IMR-90 (cell line): ENCODE measurements at regions not wholly inside any gene's neighbourhood (a gene's known extent, or its start where the extent isn't known, plus 50 kb on each side); places are given as distances from the start of the nearest gene placed in this dataset.

Experiments
- ATAC-seq: fragments of 200-7000 bp; cut with Tn5 transposase; 2 replicates; pipeline ENCODE4 v1.9.1; 2020; ENCODE audit warnings: low read depth, mild to moderate bottlenecking, moderate library complexity
- BruUV-seq: library from RNA; stranded (reverse); fragments of 400-500 nt; replicated peaks from 2 replicates; lab custom pipeline; 2021; lab: Mats Ljungman, UMichigan
- CTCF ChIA-PET: fragments of 300-600 bp; formaldehyde crosslinking; extraction: SDS; loops from one replicate; lab custom pipeline; 2021; ENCODE audit warnings: antibody characterized with exemption; lab: Yijun Ruan, JAX
- POLR2A ChIA-PET: fragments of 300-600 bp; sonication (Branson Sonifier 250); formaldehyde crosslinking; loops from one replicate; lab custom pipeline; 2022; ENCODE audit warnings: antibody characterized with exemption; ENCODE audit not compliant: unreplicated experiment; lab: Charles Lee
- DNase-seq: peaks from one replicate; pipeline ENCODE4 v3.0.0; 2013
- H2AFZ ChIP-seq: replicated peaks from 2 replicates; pipeline ENCODE3; 2013; ENCODE audit warnings: low read length, mild to moderate bottlenecking; ENCODE audit not compliant: poor library complexity
- H2AK5ac ChIP-seq: 2 replicates; pipeline ENCODE4 v1.6.1; 2013; ENCODE audit warnings: low read depth, low read length, inconsistent platforms
- H2AK9ac ChIP-seq: replicated peaks from 2 replicates; pipeline ENCODE3; 2013; ENCODE audit warnings: mild to moderate bottlenecking, low read depth, low read length, moderate library complexity; ENCODE audit not compliant: poor library complexity
- H2BK120ac ChIP-seq: 2 replicates; pipeline ENCODE4 v1.6.1; 2013; ENCODE audit warnings: low read depth, low read length, inconsistent platforms
- H2BK15ac ChIP-seq: 3 replicates; pipeline ENCODE4 v1.6.1; 2013; ENCODE audit warnings: low read depth, low read length, inconsistent platforms
- H2BK20ac ChIP-seq: 2 replicates; pipeline ENCODE4 v1.6.1; 2013; ENCODE audit warnings: low read depth, mild to moderate bottlenecking, inconsistent platforms, low read length, moderate library complexity
- H2BK5ac ChIP-seq: 2 replicates; pipeline ENCODE4 v1.6.1; 2013; ENCODE audit warnings: mild to moderate bottlenecking, low read depth, low read length, inconsistent platforms; ENCODE audit not compliant: poor library complexity, severe bottlenecking
- H3K14ac ChIP-seq: replicated peaks from 2 replicates; pipeline ENCODE4 v1.6.1; 2013; ENCODE audit warnings: low read depth, low read length, inconsistent platforms
- H3K18ac ChIP-seq: 2 replicates; pipeline ENCODE4 v1.6.1; 2013; ENCODE audit warnings: low read depth, low read length, control low read depth
- H3K23ac ChIP-seq: 2 replicates; pipeline ENCODE4 v1.6.1; 2013; ENCODE audit warnings: low read depth, low read length, inconsistent platforms
- H3K27ac ChIP-seq: 2 replicates; pipeline ENCODE4 v1.5.1; 2013; ENCODE audit warnings: mild to moderate bottlenecking, control low read depth, low read length; ENCODE audit not compliant: insufficient read depth
- H3K27me3 ChIP-seq: 2 replicates; pipeline ENCODE4 v1.6.1; 2013; ENCODE audit warnings: low read length; ENCODE audit not compliant: control insufficient read depth, insufficient read depth
- H3K36me3 ChIP-seq: 2 replicates; pipeline ENCODE4 v1.6.1; 2013; ENCODE audit warnings: low read length, mixed read lengths; ENCODE audit not compliant: control insufficient read depth, insufficient read depth
- H3K4ac ChIP-seq: 2 replicates; pipeline ENCODE4 v1.6.1; 2013; ENCODE audit warnings: low read depth, low read length, inconsistent platforms
- H3K4me1 ChIP-seq: 2 replicates; pipeline ENCODE4 v1.6.1; 2013; ENCODE audit warnings: low read length, mixed read lengths; ENCODE audit not compliant: control insufficient read depth, insufficient read depth
- H3K4me2 ChIP-seq: 2 replicates; pipeline ENCODE4 v1.6.1; 2013; ENCODE audit warnings: low read depth, mild to moderate bottlenecking, control low read depth, low read length, moderate library complexity
- H3K4me3 ChIP-seq: 2 replicates; pipeline ENCODE4 v1.5.1; 2013; ENCODE audit warnings: low read depth, mild to moderate bottlenecking, control low read depth, low read length, moderate library complexity; ENCODE audit not compliant: insufficient read depth
- H3K56ac ChIP-seq: 2 replicates; pipeline ENCODE4 v1.6.1; 2013; ENCODE audit warnings: low read length, inconsistent platforms; ENCODE audit not compliant: insufficient read depth; ENCODE audit errors: extremely low read depth
- H3K79me1 ChIP-seq, 2 experiments: 2 replicates each; pipeline ENCODE4 v1.6.1; 2013; ENCODE audit warnings: low read length in 2 of 2, inconsistent platforms in 1 of 2, low read depth in 1 of 2
- H3K9ac ChIP-seq: 2 replicates; pipeline ENCODE4 v1.6.1; 2013; ENCODE audit warnings: low read depth, low read length, control low read depth
- H3K9me1 ChIP-seq: 2 replicates; pipeline ENCODE4 v1.6.1; 2013; ENCODE audit warnings: low read length, inconsistent platforms; ENCODE audit not compliant: insufficient read depth
- H3K9me3 ChIP-seq: 2 replicates; pipeline ENCODE4 v1.6.1; 2013; ENCODE audit warnings: low read length; ENCODE audit not compliant: control insufficient read depth, insufficient read depth
- H4K20me1 ChIP-seq: 2 replicates; pipeline ENCODE4 v1.6.1; 2013; ENCODE audit warnings: low read length, inconsistent platforms; ENCODE audit not compliant: insufficient read depth
- H4K5ac ChIP-seq: 2 replicates; pipeline ENCODE4 v1.6.1; 2013; ENCODE audit warnings: mild to moderate bottlenecking, low read depth, low read length, control low read depth
- H4K8ac ChIP-seq, 2 experiments: 2 replicates each; pipeline ENCODE4 v1.6.1; 2013; ENCODE audit warnings: low read depth in 2 of 2, low read length in 2 of 2, control low read depth in 1 of 2, inconsistent platforms in 1 of 2
- H4K91ac ChIP-seq: 2 replicates; pipeline ENCODE4 v1.6.1; 2013; ENCODE audit warnings: low read depth, low read length, inconsistent platforms; ENCODE audit not compliant: insufficient read depth
- BHLHE40 ChIP-seq: fragments of 150-350 bp; IDR thresholded peaks from 2 replicates; pipeline ENCODE4 v1.6.1; 2016; ENCODE audit warnings: mild to moderate bottlenecking, low read depth, low read length
- CEBPB ChIP-seq: IDR thresholded peaks from 2 replicates; pipeline ENCODE4 v1.6.1; 2012; ENCODE audit warnings: low read depth, low read length, improper control_type of control experiment
- CHD1 ChIP-seq: IDR thresholded peaks from 2 replicates; pipeline ENCODE4 v1.6.1; 2012; ENCODE audit warnings: low read depth, low read length, improper control_type of control experiment
- FOS ChIP-seq: fragments of 150-350 bp; IDR thresholded peaks from 2 replicates; pipeline ENCODE4 v1.6.1; 2016; ENCODE audit warnings: low read depth, low read length
- MAFK ChIP-seq: IDR thresholded peaks from 2 replicates; pipeline ENCODE4 v1.6.1; 2012; ENCODE audit warnings: low read depth, low read length, improper control_type of control experiment
- MAZ ChIP-seq: IDR thresholded peaks from 2 replicates; pipeline ENCODE4 v1.6.1; 2012; ENCODE audit warnings: low read depth, mild to moderate bottlenecking, low read length, improper control_type of control experiment, moderate library complexity, borderline replicate concordance
- MXI1 ChIP-seq: IDR thresholded peaks from 2 replicates; pipeline ENCODE4 v1.6.1; 2012; ENCODE audit warnings: low read depth, mild to moderate bottlenecking, low read length, moderate library complexity, borderline replicate concordance
- NFE2L2 ChIP-seq: fragments of 150-350 bp; IDR thresholded peaks from 2 replicates; pipeline ENCODE4 v1.6.1; 2016; ENCODE audit warnings: low read depth, mild to moderate bottlenecking, low read length
- POLR2A ChIP-seq: IDR thresholded peaks from 2 replicates; pipeline ENCODE4 v1.6.1; 2012; ENCODE audit warnings: mild to moderate bottlenecking, low read depth, low read length
- RAD21 ChIP-seq: IDR thresholded peaks from 2 replicates; pipeline ENCODE4 v1.6.1; 2012; ENCODE audit warnings: low read length, improper control_type of control experiment
- RCOR1 ChIP-seq: IDR thresholded peaks from 2 replicates; pipeline ENCODE4 v1.6.1; 2012; ENCODE audit warnings: mild to moderate bottlenecking, low read length, improper control_type of control experiment; ENCODE audit not compliant: insufficient replicate concordance
- RFX5 ChIP-seq: IDR thresholded peaks from 2 replicates; pipeline ENCODE4 v1.8.0; 2012; ENCODE audit warnings: low read depth, mild to moderate bottlenecking, low read length, moderate library complexity
- SMC3 ChIP-seq: fragments of 150-350 bp; IDR thresholded peaks from 2 replicates; pipeline ENCODE4 v1.6.1; 2016; ENCODE audit warnings: low read depth, mild to moderate bottlenecking, antibody characterized with exemption, low read length, moderate library complexity
- WGBS, 2 experiments: methylation state at CpG; one replicate each; pipeline versions ENCODE4 v1.1.5 to v1.1.7; 2013; ENCODE audit warnings: missing lambda C conversion rate in 2 of 2; ENCODE audit not compliant: insufficient read length in 1 of 2; ENCODE audit errors: extremely low coverage in 2 of 2; 5-methylcytosine and 5-hydroxymethylcytosine counted together
- dilution Hi-C: fragments of 300-500 bp; cut with HindIII; formaldehyde crosslinking; loops from one replicate; pipeline ENCODE4 v1.14.3; 2018; ENCODE audit warnings: low sequenced_read_pairs; ENCODE audit not compliant: unreplicated experiment
- in situ Hi-C: fragments of 300-500 bp; cut with MboI; formaldehyde crosslinking; loops from 3 replicates; pipeline ENCODE4 v1.14.3; 2019; ENCODE audit warnings: low sequenced_read_pairs, inconsistent platforms, mixed read lengths
- intact Hi-C: fragments of 100-400 bp; cut with micrococcal nuclease; formaldehyde crosslinking; loops from 2 replicates; pipeline ENCODE4 v1.10.0; 2022
- TF ChIP-seq, protein P1 (sequence below): conservative IDR thresholded peaks from 2 replicates; pipeline ENCODE4 v1.5.1; 2012; ENCODE audit warnings: mild to moderate bottlenecking, low read depth, low read length, improper control_type of control experiment
- TF ChIP-seq, protein P2 (sequence below): fragments of 150-350 bp; IDR thresholded peaks from 2 replicates; pipeline ENCODE4 v1.6.1; 2017; ENCODE audit warnings: mild to moderate bottlenecking, antibody characterized with exemption, low read length, low read depth
- TF ChIP-seq, protein P3 (sequence below): fragments of 150-350 bp; IDR thresholded peaks from 2 replicates; pipeline ENCODE4 v1.6.1; 2016; ENCODE audit warnings: low read depth, mild to moderate bottlenecking, low read length, moderate library complexity, borderline replicate concordance

DNA sequence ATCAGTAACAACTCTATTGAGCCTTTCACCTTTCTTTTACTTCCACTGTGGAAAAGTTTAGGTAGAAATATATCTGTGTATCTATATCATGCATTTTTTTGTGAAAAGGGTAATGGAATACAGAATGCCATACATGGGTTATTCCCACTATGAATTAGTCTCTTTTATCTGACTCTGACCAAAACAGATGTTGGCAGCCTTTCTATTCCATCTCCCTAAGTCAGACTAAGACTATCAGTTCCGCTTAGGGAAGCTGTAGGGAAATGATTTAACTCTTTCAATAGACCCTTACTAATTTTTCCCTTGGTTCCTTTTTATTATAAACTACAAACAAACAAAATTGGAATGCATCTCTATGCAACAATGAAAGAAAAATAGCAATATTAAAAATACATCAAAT is 92.3 kb upstream of the LEF1 start:
- no peak overlapping the region for H4K91ac ChIP-seq
- H3K9ac ChIP-seq = no peak overlapping the region
- H2AFZ ChIP-seq = no peak overlapping the region
- no peak overlapping the region for H3K14ac ChIP-seq
- no TSS peak for BruUV-seq
- no peak overlapping the region for H3K23ac ChIP-seq
- no peak overlapping the region for H3K4me2 ChIP-seq
- peaks cover 4% of the 10 kb centered on the region for H3K27me3 ChIP-seq
- H3K4me1 ChIP-seq = no peaks in the 10 kb centered on the region
- H2BK5ac ChIP-seq = no peak overlapping the region
- ATAC-seq (no peak), DNase-seq (no peak)
- no peak overlapping the region for H4K8ac ChIP-seq
- intact Hi-C loops = no loop called here
- no peak overlapping the region for H2BK20ac ChIP-seq
- TF ChIP-seq, protein P1, sequence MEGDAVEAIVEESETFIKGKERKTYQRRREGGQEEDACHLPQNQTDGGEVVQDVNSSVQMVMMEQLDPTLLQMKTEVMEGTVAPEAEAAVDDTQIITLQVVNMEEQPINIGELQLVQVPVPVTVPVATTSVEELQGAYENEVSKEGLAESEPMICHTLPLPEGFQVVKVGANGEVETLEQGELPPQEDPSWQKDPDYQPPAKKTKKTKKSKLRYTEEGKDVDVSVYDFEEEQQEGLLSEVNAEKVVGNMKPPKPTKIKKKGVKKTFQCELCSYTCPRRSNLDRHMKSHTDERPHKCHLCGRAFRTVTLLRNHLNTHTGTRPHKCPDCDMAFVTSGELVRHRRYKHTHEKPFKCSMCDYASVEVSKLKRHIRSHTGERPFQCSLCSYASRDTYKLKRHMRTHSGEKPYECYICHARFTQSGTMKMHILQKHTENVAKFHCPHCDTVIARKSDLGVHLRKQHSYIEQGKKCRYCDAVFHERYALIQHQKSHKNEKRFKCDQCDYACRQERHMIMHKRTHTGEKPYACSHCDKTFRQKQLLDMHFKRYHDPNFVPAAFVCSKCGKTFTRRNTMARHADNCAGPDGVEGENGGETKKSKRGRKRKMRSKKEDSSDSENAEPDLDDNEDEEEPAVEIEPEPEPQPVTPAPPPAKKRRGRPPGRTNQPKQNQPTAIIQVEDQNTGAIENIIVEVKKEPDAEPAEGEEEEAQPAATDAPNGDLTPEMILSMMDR = no peak
- no peak for TF ChIP-seq CEBPB
- no peak for TF ChIP-seq RCOR1
- no peak for TF ChIP-seq FOS
- TF ChIP-seq SMC3 = no peak
- no peak for TF ChIP-seq POLR2A
- TF ChIP-seq, protein P2, sequence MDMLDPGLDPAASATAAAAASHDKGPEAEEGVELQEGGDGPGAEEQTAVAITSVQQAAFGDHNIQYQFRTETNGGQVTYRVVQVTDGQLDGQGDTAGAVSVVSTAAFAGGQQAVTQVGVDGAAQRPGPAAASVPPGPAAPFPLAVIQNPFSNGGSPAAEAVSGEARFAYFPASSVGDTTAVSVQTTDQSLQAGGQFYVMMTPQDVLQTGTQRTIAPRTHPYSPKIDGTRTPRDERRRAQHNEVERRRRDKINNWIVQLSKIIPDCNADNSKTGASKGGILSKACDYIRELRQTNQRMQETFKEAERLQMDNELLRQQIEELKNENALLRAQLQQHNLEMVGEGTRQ = no peak
- TF ChIP-seq, protein P3, sequence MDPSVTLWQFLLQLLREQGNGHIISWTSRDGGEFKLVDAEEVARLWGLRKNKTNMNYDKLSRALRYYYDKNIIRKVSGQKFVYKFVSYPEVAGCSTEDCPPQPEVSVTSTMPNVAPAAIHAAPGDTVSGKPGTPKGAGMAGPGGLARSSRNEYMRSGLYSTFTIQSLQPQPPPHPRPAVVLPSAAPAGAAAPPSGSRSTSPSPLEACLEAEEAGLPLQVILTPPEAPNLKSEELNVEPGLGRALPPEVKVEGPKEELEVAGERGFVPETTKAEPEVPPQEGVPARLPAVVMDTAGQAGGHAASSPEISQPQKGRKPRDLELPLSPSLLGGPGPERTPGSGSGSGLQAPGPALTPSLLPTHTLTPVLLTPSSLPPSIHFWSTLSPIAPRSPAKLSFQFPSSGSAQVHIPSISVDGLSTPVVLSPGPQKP = no peak
- no peak for TF ChIP-seq BHLHE40
- no peak for TF ChIP-seq MAFK
- TF ChIP-seq NFE2L2 = no peak
- TF ChIP-seq CHD1 = no peak
- TF ChIP-seq RAD21 = no peak
- no peak for TF ChIP-seq MXI1
- no peak for TF ChIP-seq RFX5
- no peak for TF ChIP-seq MAZ
- H3K9me1 ChIP-seq = no peaks in the 10 kb centered on the region
- H3K4me3 ChIP-seq = no peak overlapping the region
- dilution Hi-C loops = no loop called here
- no peak overlapping the region for H3K27ac ChIP-seq
- H2BK15ac ChIP-seq = no peak overlapping the region
- no peak overlapping the region for H2AK5ac ChIP-seq
- H4K20me1 ChIP-seq = no peaks in the 10 kb centered on the region
- no peak overlapping the region for H3K18ac ChIP-seq
- ChIA-PET CTCF (no interaction called here), POLR2A (interaction anchor here (0.6 kb wide), 1 partner anchor 12 kb away, joined by 4 read pairs; no protein-coding TSS in a partner anchor)
- in situ Hi-C loops = no loop called here
- WGBS, 2 experiments = no CpG with 5 or more reads among the region's 1 CpG
- H2BK120ac ChIP-seq = no peak overlapping the region
- H3K36me3 ChIP-seq = no peaks in the 10 kb centered on the region
- H3K79me1 ChIP-seq = no peaks in the 10 kb centered on the region
- H3K4ac ChIP-seq = no peak overlapping the region
- no peak overlapping the region for H3K56ac ChIP-seq
- no peak overlapping the region for H2AK9ac ChIP-seq
- H3K9me3 ChIP-seq = no peaks in the 10 kb centered on the region
- H4K5ac ChIP-seq = no peak overlapping the region
